ENCODE measurements at regions not wholly inside any gene's neighbourhood (a gene's known extent, or its start where the extent isn't known, plus 50 kb on each side); places are given as distances from the start of the nearest gene placed in this dataset.

- DNase-seq = no peak
Observed at GRCh38 chr2:120555092-120555491, 180.6 kb upstream of the GLI2 start.

- no peak for DNase-seq
Observed at GRCh38 chr2:120556911-120557310, 178.8 kb upstream of the GLI2 start.

- DNase-seq = no peak
Observed at GRCh38 chr2:120558847-120559246, 176.8 kb upstream of the GLI2 start.

GRCh38 chr2:120559401-120559800 is 176.3 kb upstream of the GLI2 start:
- DNase-seq = no peak

- DNase-seq = no peak
Observed at GRCh38 chr2:120560330-120560729, 175.3 kb upstream of the GLI2 start.

GRCh38 chr2:120561379-120562035 is 174.2 kb upstream of the GLI2 start:
- DNase-seq = no peak

GRCh38 chr2:120562218-120563005 is 173.3 kb upstream of the GLI2 start:
- DNase-seq = no peak

- DNase-seq = no peak
Observed at GRCh38 chr2:120563616-120564015, 172.1 kb upstream of the GLI2 start.

GRCh38 chr2:120564213-120565094 is 171.2 kb upstream of the GLI2 start:
- peak; percentile 48 for DNase-seq

- no peak for DNase-seq
Observed at GRCh38 chr2:120565095-120565460, 170.6 kb upstream of the GLI2 start.

GRCh38 chr2:120565929-120566328 is 169.7 kb upstream of the GLI2 start:
- no peak for DNase-seq

GRCh38 chr2:120566331-120567035 is 169.2 kb upstream of the GLI2 start:
- DNase-seq = no peak

GRCh38 chr2:120567128-120567527 is 168.5 kb upstream of the GLI2 start:
- no peak for DNase-seq

- DNase-seq = no peak
Observed at GRCh38 chr2:120568089-120568974, 167.3 kb upstream of the GLI2 start.

GRCh38 chr2:120568975-120569268 is 166.7 kb upstream of the GLI2 start:
- DNase-seq = no peak

GRCh38 chr2:120570001-120570400 is 165.7 kb upstream of the GLI2 start:
- no peak for DNase-seq

GRCh38 chr2:120570546-120570945 is 165.1 kb upstream of the GLI2 start:
- no peak for DNase-seq

- DNase-seq = no peak
Observed at GRCh38 chr2:120571015-120571728, 164.5 kb upstream of the GLI2 start.

GRCh38 chr2:120572226-120572625 is 163.4 kb upstream of the GLI2 start:
- DNase-seq = no peak

- DNase-seq = no peak
Observed at GRCh38 chr2:120574620-120575019, 161.0 kb upstream of the GLI2 start.

- DNase-seq = no peak
Observed at GRCh38 chr2:120575966-120576365, 159.7 kb upstream of the GLI2 start.
